HCT116 (cell line): ENCODE measurements at regions not wholly inside any gene's neighbourhood (a gene's known extent, or its start where the extent isn't known, plus 50 kb on each side); places are given as distances from the start of the nearest gene placed in this dataset.

Experiments used
- ATAC-seq: fragments of 200-7000 bp; cut with Tn5 transposase; 2 replicates; pipeline ENCODE4 v1.9.1; 2020; ENCODE audit warnings: mild to moderate bottlenecking, moderate library complexity
- BruUV-seq: library from RNA; stranded (reverse); fragments of 400-500 nt; replicated peaks from 2 replicates; lab custom pipeline; 2021; lab: Mats Ljungman, UMichigan
- CTCF ChIA-PET: fragments of 300-600 bp; sonication (Branson Sonifier 250); formaldehyde crosslinking; loops from one replicate; lab custom pipeline; 2021; ENCODE audit warnings: antibody characterized with exemption; lab: Charles Lee
- POLR2A ChIA-PET: fragments of 300-600, 350-600 bp; sonication (Branson Sonifier 250); formaldehyde crosslinking; loops from one replicate; lab custom pipeline; 2021; ENCODE audit warnings: antibody characterized with exemption; lab: Charles Lee
- RAD21 ChIA-PET, 2 experiments: fragments of 300-600 bp; sonication (Branson Sonifier 250); formaldehyde crosslinking; loops; one replicate each; lab custom pipeline; 2023; ENCODE audit warnings: low total read pairs in 2 of 2; ENCODE audit not compliant: uncharacterized antibody in 2 of 2, unreplicated experiment in 2 of 2, low non-redundant PET in 1 of 2; lab: Charles Lee
- DNase-seq: peaks from one replicate; pipeline ENCODE4 v3.0.0-alpha.2; 2010; ENCODE audit warnings: low read depth, low spot score
- H2AFZ ChIP-seq: fragments of 200-600 bp; shearing (Covaris generic), sonication (generic); 2 replicates; pipeline ENCODE4 v1.6.1; 2017; ENCODE audit warnings: low read depth, mixed run types, mixed read lengths, antibody characterized with exemption, low read length; ENCODE audit not compliant: poor library complexity, severe bottlenecking
- H3K27ac ChIP-seq: 2 replicates; pipeline ENCODE4 v1.5.1; 2012; ENCODE audit warnings: low read depth, low read length
- H3K27me3 ChIP-seq: fragments of 200-600 bp; sonication (generic); 2 replicates; pipeline ENCODE4 v1.6.1; 2016; ENCODE audit warnings: mixed run types, low read length, mixed read lengths; ENCODE audit not compliant: insufficient read depth
- H3K36me3 ChIP-seq, 2 experiments: fragments of 200-500 bp in 1 of 2; fragments of 200-600 bp in 1 of 2; sonication (Bioruptor generic) in 1 of 2; sonication (generic) in 1 of 2; 2 replicates each; pipeline versions ENCODE4 v1.5.1 to v1.6.1; 2014 to 2016; ENCODE audit warnings: low read length in 2 of 2, inconsistent platforms in 1 of 2, mixed read lengths in 1 of 2, mixed run types in 1 of 2; ENCODE audit not compliant: insufficient read depth in 2 of 2, control insufficient read depth in 1 of 2
- H3K4me1 ChIP-seq, 2 experiments: fragments of 200-600 bp in 1 of 2; sonication (generic) in 1 of 2; 2 replicates each; pipeline versions ENCODE4 v1.5.1 to v1.6.1; 2012 to 2017; ENCODE audit warnings: low read length in 2 of 2, inconsistent platforms in 1 of 2, mild to moderate bottlenecking in 1 of 2, mixed read lengths in 1 of 2, mixed run types in 1 of 2, moderate library complexity in 1 of 2; ENCODE audit not compliant: insufficient read depth in 2 of 2, control insufficient read depth in 1 of 2
- H3K4me2 ChIP-seq: fragments of 200-600 bp; sonication (generic); 2 replicates; pipeline ENCODE4 v1.6.1; 2017; ENCODE audit warnings: mixed run types, low read length, mixed read lengths
- H3K4me3 ChIP-seq, 2 experiments: fragments of 200-600 bp in 1 of 2; sonication (generic) in 1 of 2; replicated peaks in 1 of 2; 2 replicates each; pipeline ENCODE4 v1.5.1; 2011 to 2016; ENCODE audit warnings: low read length in 2 of 2, control low read depth in 1 of 2, low read depth in 1 of 2, mild to moderate bottlenecking in 1 of 2, mixed read lengths in 1 of 2, mixed run types in 1 of 2
- H3K79me2 ChIP-seq: fragments of 200-600 bp; sonication (generic); 2 replicates; pipeline ENCODE4 v1.6.1; 2017; ENCODE audit warnings: mild to moderate bottlenecking, mixed run types, low read length, moderate library complexity, mixed read lengths; ENCODE audit not compliant: insufficient read depth
- H3K9ac ChIP-seq: fragments of 200-600 bp; sonication (generic); 2 replicates; pipeline ENCODE4 v1.6.1; 2016; ENCODE audit warnings: low read length, mixed read lengths
- H3K9me2 ChIP-seq: fragments of 200-600 bp; sonication (generic), shearing (Covaris generic); 2 replicates; pipeline ENCODE4 v1.6.1; 2017; ENCODE audit warnings: mixed run types, mild to moderate bottlenecking, moderate library complexity; ENCODE audit not compliant: insufficient read depth
- H3K9me3 ChIP-seq, 2 experiments: fragments of 200-500 bp in 1 of 2; fragments of 200-600 bp in 1 of 2; sonication (Bioruptor generic) in 1 of 2; sonication (generic) in 1 of 2; 2 replicates each; pipeline ENCODE4 v1.6.1; 2014 to 2017; ENCODE audit warnings: low read length in 2 of 2, mixed read lengths in 2 of 2, inconsistent platforms in 1 of 2, low read depth in 1 of 2, mild to moderate bottlenecking in 1 of 2, mixed run types in 1 of 2, moderate library complexity in 1 of 2; ENCODE audit not compliant: control insufficient read depth in 1 of 2, insufficient read depth in 1 of 2
- H4K20me1 ChIP-seq: fragments of 200-600 bp; sonication (generic), shearing (Covaris generic); 2 replicates; pipeline ENCODE4 v1.6.1; 2017; ENCODE audit warnings: mixed run types, mild to moderate bottlenecking, moderate library complexity; ENCODE audit not compliant: insufficient read depth
- ATF3 ChIP-seq: IDR thresholded peaks from 2 replicates; pipeline ENCODE4 v1.6.1; 2012
- CBX3 ChIP-seq: IDR thresholded peaks from 2 replicates; pipeline ENCODE4 v1.6.1; 2012; ENCODE audit warnings: low read depth
- EGR1 ChIP-seq: IDR thresholded peaks from 2 replicates; pipeline ENCODE4 v1.6.1; 2012; ENCODE audit warnings: low read depth
- EZH2 ChIP-seq: fragments of 200-600 bp; sonication (generic); IDR thresholded peaks from 2 replicates; pipeline ENCODE4 v1.6.1; 2017; ENCODE audit warnings: antibody characterized with exemption, mixed run types
- EZH2phosphoT487 ChIP-seq: fragments of 200-600 bp; IDR thresholded peaks from 2 replicates; pipeline ENCODE4 v1.6.1; 2018; ENCODE audit warnings: antibody characterized with exemption, borderline replicate concordance
- MAX ChIP-seq: IDR thresholded peaks from 2 replicates; pipeline ENCODE4 v1.6.1; 2012
- POLR2AphosphoS5 ChIP-seq: IDR thresholded peaks from 2 replicates; pipeline ENCODE4 v1.6.1; 2011; ENCODE audit warnings: mild to moderate bottlenecking, low read depth, low read length, moderate library complexity
- RAD21 ChIP-seq: IDR thresholded peaks from 2 replicates; pipeline ENCODE4 v1.6.1; 2012; ENCODE audit warnings: low read depth, mild to moderate bottlenecking
- REST ChIP-seq: IDR thresholded peaks from 2 replicates; pipeline ENCODE4 v1.6.1; 2012; ENCODE audit warnings: low read depth
- SIN3A ChIP-seq: IDR thresholded peaks from 2 replicates; pipeline ENCODE4 v1.6.1; 2012; ENCODE audit warnings: low read depth
- TCF7L2 ChIP-seq: IDR thresholded peaks from 2 replicates; pipeline ENCODE4 v1.7.0; 2011; ENCODE audit warnings: borderline replicate concordance, inconsistent platforms; ENCODE audit not compliant: insufficient read depth, insufficient read length; ENCODE audit errors: extremely low read depth
- YY1 ChIP-seq: IDR thresholded peaks from 2 replicates; pipeline ENCODE4 v1.6.1; 2011; ENCODE audit warnings: low read length, low read depth, moderate library complexity, mild to moderate bottlenecking; ENCODE audit not compliant: insufficient replicate concordance; ENCODE audit errors: extremely low read depth
- ZBTB33 ChIP-seq: IDR thresholded peaks from 2 replicates; pipeline ENCODE4 v1.6.1; 2011; ENCODE audit warnings: mild to moderate bottlenecking, low read length, moderate library complexity; ENCODE audit not compliant: insufficient replicate concordance; ENCODE audit errors: extremely low read depth
- intact Hi-C: fragments of 100-400 bp; cut with micrococcal nuclease; formaldehyde crosslinking; loops from 2 replicates; pipeline ENCODE4 v1.10.0; 2022

GRCh38 chr5:5822729-5823257 lies 400.3 kb downstream of the ICE1 start:
- POLR2A ChIA-PET, result no interaction called here
- H3K79me2 ChIP-seq, result no peaks in the 10 kb centered on the region
- BruUV-seq, result no TSS peak
- ATAC-seq (no peak), DNase-seq (no peak)
- H3K4me1 ChIP-seq, result no peaks in the 10 kb centered on the region
- CTCF ChIA-PET, result no interaction called here
- H3K4me2 ChIP-seq, result no peak overlapping the region
- H3K27me3 ChIP-seq, result no peaks in the 10 kb centered on the region
- no peaks in the 10 kb centered on the region for H4K20me1 ChIP-seq
- H3K9ac ChIP-seq, result no peak overlapping the region
- H3K9me3 ChIP-seq, result no peaks in the 10 kb centered on the region; a peak in 1 of 4 replicates
- H2AFZ ChIP-seq, result no peak overlapping the region
- no peaks in the 10 kb centered on the region for H3K36me3 ChIP-seq
- intact Hi-C loops, result no loop called here
- no peaks in the 10 kb centered on the region for H3K9me2 ChIP-seq
- H3K27ac ChIP-seq, result no peak overlapping the region
- RAD21 ChIA-PET, result no interaction called here
- TF ChIP-seq POLR2AphosphoS5, result no peak
- no peak for TF ChIP-seq MAX
- no peak overlapping the region for H3K4me3 ChIP-seq

- H3K79me2 ChIP-seq, result no peaks in the 10 kb centered on the region
- ChIA-PET RAD21 (no interaction called here), POLR2A (no interaction called here), CTCF (no interaction called here)
- H3K27me3 ChIP-seq, result no peaks in the 10 kb centered on the region
- intact Hi-C loops, result no loop called here
- no peaks in the 10 kb centered on the region for H3K4me1 ChIP-seq
- ATAC-seq (no peak), DNase-seq (no peak)
- no peak overlapping the region for H2AFZ ChIP-seq
- H4K20me1 ChIP-seq, result no peaks in the 10 kb centered on the region
- no TSS peak for BruUV-seq
- no peaks in the 10 kb centered on the region for H3K36me3 ChIP-seq
- H3K9ac ChIP-seq, result no peak overlapping the region
- no peak overlapping the region for H3K4me3 ChIP-seq
- H3K27ac ChIP-seq, result no peak overlapping the region
- no peak overlapping the region for H3K4me2 ChIP-seq
- H3K9me2 ChIP-seq, result no peaks in the 10 kb centered on the region
- H3K9me3 ChIP-seq, result no peaks in the 10 kb centered on the region; a peak in 1 of 4 replicates
- TF ChIP-seq REST (no peak), CBX3 (no peak), MAX (no peak), SIN3A (no peak), YY1 (no peak), ATF3 (no peak), EZH2phosphoT487 (no peak), RAD21 (no peak), TCF7L2 (no peak), ZBTB33 (no peak), EGR1 (no peak), EZH2 (no peak)
Observed at GRCh38 chr5:5816960-5817359, 394.5 kb downstream of the ICE1 start.
